Testis (tissue), 2 donors: ENCODE measurements at regions not wholly inside any gene's neighbourhood (a gene's known extent, or its start where the extent isn't known, plus 50 kb on each side); places are given as distances from the start of the nearest gene placed in this dataset.

ENCODE experiments used
- CTCF ChIP-seq, 3 experiments: fragments of 450-650 bp in 2 of 3; fragments of 200-600 bp in 1 of 3; sonication (generic) in 1 of 3; IDR thresholded peaks; one replicate each; pipeline ENCODE4 v1.5.1; 2016 to 2019; ENCODE audit warnings: antibody characterized with exemption in 3 of 3, mild to moderate bottlenecking in 2 of 3, moderate library complexity in 1 of 3
- POLR2A ChIP-seq: fragments of 450-650 bp; IDR thresholded peaks from one replicate; pipeline ENCODE4 v1.6.1; 2017; ENCODE audit warnings: antibody characterized with exemption, mild to moderate bottlenecking, moderate library complexity

- TF ChIP-seq CTCF (IDR thresholded peaks at IDR 0.05) (no peak), POLR2A (no peak)
These were observed 210.0 kb downstream of the RPLP1 start for GRCh38 chr15:69662645-69663000.
